ENCODE measurements at regions not wholly inside any gene's neighbourhood (a gene's known extent, or its start where the extent isn't known, plus 50 kb on each side); places are given as distances from the start of the nearest gene placed in this dataset.

DNA sequence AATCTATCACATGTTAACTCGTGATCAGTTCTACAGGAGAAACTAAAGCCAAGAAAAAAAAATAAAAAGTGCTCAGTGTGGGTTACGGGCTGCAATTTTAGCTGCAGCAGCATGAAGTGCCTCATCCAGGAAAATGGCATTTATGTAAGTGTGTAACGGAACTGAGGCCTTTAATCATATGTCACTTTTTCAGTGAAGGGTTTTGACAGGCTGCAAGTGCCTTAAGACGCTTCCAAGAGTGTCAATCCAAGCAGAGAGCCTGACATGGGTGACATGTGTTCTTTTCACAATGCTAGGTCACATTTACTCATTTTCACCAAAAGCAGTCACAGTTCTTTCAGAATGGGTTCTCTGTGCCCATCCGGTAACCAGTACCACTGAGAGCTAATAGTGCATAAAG, 604.6 kb downstream of the RAB28 start:
- no peak overlapping the region for H3K4me3 ChIP-seq (ENCODE audit: low read depth, low read length)
- TF ChIP-seq, protein P1, sequence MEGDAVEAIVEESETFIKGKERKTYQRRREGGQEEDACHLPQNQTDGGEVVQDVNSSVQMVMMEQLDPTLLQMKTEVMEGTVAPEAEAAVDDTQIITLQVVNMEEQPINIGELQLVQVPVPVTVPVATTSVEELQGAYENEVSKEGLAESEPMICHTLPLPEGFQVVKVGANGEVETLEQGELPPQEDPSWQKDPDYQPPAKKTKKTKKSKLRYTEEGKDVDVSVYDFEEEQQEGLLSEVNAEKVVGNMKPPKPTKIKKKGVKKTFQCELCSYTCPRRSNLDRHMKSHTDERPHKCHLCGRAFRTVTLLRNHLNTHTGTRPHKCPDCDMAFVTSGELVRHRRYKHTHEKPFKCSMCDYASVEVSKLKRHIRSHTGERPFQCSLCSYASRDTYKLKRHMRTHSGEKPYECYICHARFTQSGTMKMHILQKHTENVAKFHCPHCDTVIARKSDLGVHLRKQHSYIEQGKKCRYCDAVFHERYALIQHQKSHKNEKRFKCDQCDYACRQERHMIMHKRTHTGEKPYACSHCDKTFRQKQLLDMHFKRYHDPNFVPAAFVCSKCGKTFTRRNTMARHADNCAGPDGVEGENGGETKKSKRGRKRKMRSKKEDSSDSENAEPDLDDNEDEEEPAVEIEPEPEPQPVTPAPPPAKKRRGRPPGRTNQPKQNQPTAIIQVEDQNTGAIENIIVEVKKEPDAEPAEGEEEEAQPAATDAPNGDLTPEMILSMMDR (IDR thresholded peaks at IDR 0.05; ENCODE audit: borderline replicate concordance, insufficient read depth, low read depth, low read length), result no peak

DNA sequence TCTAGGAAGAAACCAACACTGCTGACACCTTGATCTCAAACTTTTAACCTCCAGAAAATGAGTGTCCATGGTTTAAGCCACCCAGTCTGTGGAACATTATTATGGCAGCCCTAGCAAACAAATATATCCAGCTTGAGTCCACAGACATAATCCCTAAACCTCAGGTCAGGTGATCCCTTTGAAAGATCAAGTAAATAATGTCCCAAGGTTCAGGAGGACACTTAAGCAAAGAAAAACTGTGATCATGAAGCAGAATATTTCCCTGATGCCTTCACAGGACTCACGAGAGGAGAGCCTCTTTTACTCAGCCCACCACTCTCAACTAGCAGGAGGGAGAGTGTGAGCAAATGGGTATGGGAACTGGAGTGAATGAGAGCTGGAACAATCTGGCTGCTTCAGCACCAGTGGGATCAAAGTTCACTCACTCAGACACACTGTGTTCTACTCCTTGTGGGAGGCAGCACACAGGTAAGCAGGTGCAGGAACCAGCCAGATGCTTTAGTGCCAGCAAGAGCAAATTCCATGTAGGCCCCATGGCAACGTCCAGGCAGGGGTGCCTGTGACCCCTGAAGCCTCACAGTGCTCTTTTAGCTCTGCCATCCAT, 608.4 kb downstream of the RAB28 start:
- TF ChIP-seq, protein P1 (IDR thresholded peaks at IDR 0.05; ENCODE audit: borderline replicate concordance, insufficient read depth, low read depth, low read length), result no peak
- H3K4me3 ChIP-seq (ENCODE audit: low read depth, low read length), result no peak overlapping the region

DNA sequence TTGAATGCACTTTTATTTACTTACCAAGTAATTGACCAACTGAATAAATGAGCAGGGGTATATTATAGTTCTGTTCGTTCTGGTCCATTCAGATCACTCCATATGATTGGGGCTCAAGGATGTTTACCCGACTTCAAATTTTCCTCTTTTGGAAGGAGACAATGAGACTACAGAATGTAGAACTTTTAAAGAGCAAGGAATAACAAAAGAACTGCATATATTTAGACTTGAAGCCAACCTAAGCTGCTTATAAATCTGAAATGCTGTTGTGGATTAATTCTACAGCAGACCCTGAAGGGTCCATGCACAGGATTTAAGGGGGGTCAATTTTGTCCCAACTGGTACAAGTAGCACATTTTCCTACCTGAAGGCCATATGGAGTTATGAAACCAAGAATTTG, 610.8 kb downstream of the RAB28 start:
- H3K4me3 ChIP-seq (ENCODE audit: low read depth, low read length), result no peak overlapping the region
- TF ChIP-seq, protein P1 (IDR thresholded peaks at IDR 0.05; ENCODE audit: borderline replicate concordance, insufficient read depth, low read depth, low read length), result no peak

- TF ChIP-seq, protein P1 (IDR thresholded peaks at IDR 0.05; ENCODE audit: borderline replicate concordance, insufficient read depth, low read depth, low read length), result no peak
- no peak overlapping the region for H3K4me3 ChIP-seq (ENCODE audit: low read depth, low read length)
Observed at GRCh38 chr4:12861422-12861821, 622.7 kb downstream of the RAB28 start.

DNA sequence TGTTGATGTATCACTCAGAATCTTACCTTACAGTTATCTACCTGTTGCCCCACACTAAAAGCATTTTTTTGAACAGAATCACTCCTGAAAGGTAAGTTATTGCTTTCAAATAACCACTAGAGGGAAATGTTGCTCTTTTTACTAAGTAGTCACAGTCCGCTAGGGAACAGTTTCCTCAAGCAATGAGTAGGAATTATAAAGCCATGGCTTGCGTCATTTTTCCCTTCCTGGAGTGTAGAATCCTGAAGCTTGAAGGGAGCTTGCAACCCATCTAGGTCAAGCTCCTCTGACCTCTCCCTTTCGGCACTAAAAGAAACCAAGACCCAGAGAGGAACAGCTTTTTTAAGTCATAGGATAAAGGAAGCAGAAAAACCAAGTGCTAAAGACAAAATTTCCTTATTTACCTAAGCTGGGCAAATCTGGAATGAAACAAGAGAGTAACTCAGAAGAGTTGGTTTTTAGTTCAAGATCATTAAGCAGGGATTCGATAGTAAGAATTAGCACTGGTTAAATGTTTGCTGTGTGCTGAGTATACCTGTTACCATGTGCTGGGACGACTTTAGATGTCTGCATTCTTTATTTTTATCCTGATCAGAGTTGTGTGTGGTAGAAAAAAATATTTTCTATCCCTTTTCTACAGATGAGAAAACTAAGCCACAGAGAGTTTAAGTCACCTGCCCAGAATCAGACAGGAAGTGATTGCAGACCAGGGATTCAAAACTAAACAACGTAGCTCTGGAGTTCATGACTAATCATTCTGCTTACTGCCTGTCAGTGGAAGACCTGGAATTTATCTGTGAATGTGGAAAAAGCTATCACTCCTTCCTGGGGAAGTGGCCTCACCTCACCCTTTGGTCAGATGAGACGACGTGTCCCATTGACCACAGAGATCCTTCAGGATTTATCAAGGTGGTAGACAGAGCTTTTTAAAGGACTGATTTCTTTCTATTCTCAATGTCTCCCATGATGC, 631.5 kb downstream of the RAB28 start:
- H3K4me3 ChIP-seq (ENCODE audit: low read depth, low read length), result no peak overlapping the region
- TF ChIP-seq, protein P1 (IDR thresholded peaks at IDR 0.05; ENCODE audit: borderline replicate concordance, insufficient read depth, low read depth, low read length), result 0 out of 2 replicates have a peak, but pooled peaks have one; percentile 17

- TF ChIP-seq, protein P1 (IDR thresholded peaks at IDR 0.05; ENCODE audit: borderline replicate concordance, insufficient read depth, low read depth, low read length), result no peak
- H3K4me3 ChIP-seq (ENCODE audit: low read depth, low read length), result no peak overlapping the region
Observed at GRCh38 chr4:12846368-12846767, 637.8 kb downstream of the RAB28 start.

Data from GM12875 (cell line).